ENCODE measurements at regions not wholly inside any gene's neighbourhood (a gene's known extent, or its start where the extent isn't known, plus 50 kb on each side); places are given as distances from the start of the nearest gene placed in this dataset.

DNA sequence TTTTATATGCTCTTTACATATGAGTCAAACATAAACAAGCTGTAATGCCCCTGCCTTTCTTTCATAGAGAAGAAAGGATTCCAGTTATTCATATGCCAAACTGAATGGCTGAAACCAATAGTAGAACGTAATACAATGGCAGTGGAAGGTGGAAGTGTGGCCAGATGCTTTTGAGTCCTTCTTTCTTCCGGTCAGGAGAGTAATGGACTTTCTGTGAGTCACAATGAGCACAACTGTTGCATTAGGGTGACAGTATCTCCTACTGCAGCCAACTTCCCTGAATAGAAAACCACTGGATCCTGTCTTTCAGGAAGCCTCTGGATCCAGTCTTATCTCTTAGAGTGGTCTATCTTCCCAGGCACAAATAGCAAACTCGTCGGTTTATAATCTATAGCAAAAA, 855.2 kb downstream of the MAT2B start:
- H2AFZ ChIP-seq (ENCODE audit: low read length) = no peak overlapping the region
- no peak overlapping the region for H3K4me2 ChIP-seq (ENCODE audit: low read length)
- ChIA-PET POLR2A (interaction anchor here (0.7 to 0.9 kb wide), 2 partner anchors 14 to 1403 kb away, joined by 5 read pairs; no protein-coding TSS in a partner anchor), CTCF (ENCODE audit: unreplicated experiment) (no interaction called here)
- no peaks in the 10 kb centered on the region for H3K4me1 ChIP-seq (ENCODE audit: insufficient read depth, low read length, poor library complexity, severe bottlenecking)
- H3K79me2 ChIP-seq (ENCODE audit: insufficient read depth, low read depth, low read length) = no peaks in the 10 kb centered on the region
- H3K9me3 ChIP-seq (ENCODE audit: low read length) = no peaks in the 10 kb centered on the region
- TF ChIP-seq EZH2phosphoT487 (IDR thresholded peaks at IDR 0.05; ENCODE audit: borderline replicate concordance, low read depth, low read length) = no peak
- TF ChIP-seq, protein P1, sequence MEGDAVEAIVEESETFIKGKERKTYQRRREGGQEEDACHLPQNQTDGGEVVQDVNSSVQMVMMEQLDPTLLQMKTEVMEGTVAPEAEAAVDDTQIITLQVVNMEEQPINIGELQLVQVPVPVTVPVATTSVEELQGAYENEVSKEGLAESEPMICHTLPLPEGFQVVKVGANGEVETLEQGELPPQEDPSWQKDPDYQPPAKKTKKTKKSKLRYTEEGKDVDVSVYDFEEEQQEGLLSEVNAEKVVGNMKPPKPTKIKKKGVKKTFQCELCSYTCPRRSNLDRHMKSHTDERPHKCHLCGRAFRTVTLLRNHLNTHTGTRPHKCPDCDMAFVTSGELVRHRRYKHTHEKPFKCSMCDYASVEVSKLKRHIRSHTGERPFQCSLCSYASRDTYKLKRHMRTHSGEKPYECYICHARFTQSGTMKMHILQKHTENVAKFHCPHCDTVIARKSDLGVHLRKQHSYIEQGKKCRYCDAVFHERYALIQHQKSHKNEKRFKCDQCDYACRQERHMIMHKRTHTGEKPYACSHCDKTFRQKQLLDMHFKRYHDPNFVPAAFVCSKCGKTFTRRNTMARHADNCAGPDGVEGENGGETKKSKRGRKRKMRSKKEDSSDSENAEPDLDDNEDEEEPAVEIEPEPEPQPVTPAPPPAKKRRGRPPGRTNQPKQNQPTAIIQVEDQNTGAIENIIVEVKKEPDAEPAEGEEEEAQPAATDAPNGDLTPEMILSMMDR (conservative IDR thresholded peaks at IDR 0.05; ENCODE audit: low read length) = no peak
- no peak overlapping the region for H3K4me3 ChIP-seq (ENCODE audit: low read depth, low read length, poor library complexity, severe bottlenecking)
- intact Hi-C loops (cut with micrococcal nuclease; ENCODE audit: unreplicated experiment) = no loop called here
- H3K36me3 ChIP-seq (ENCODE audit: insufficient read depth, low read length) = no peaks in the 10 kb centered on the region
- no peaks in the 10 kb centered on the region for H4K20me1 ChIP-seq (ENCODE audit: insufficient read depth, low read length)
- no peak overlapping the region for H3K27ac ChIP-seq (ENCODE audit: low read depth, low read length, poor library complexity, severe bottlenecking)
- no peaks in the 10 kb centered on the region for H3K9me2 ChIP-seq (ENCODE audit: insufficient read depth, low read length)
- DNase-seq (ENCODE audit: low spot score) = no peak
- no TSS peak for BruUV-seq (replicated peaks)

- TF ChIP-seq EZH2phosphoT487 (IDR thresholded peaks at IDR 0.05; ENCODE audit: borderline replicate concordance, low read depth, low read length) = no peak
- TF ChIP-seq, protein P1 (conservative IDR thresholded peaks at IDR 0.05; ENCODE audit: low read length) = no peak
- no peak overlapping the region for H3K4me2 ChIP-seq (ENCODE audit: low read length)
- no peaks in the 10 kb centered on the region for H3K4me1 ChIP-seq (ENCODE audit: insufficient read depth, low read length, poor library complexity, severe bottlenecking)
- H3K4me3 ChIP-seq (ENCODE audit: low read depth, low read length, poor library complexity, severe bottlenecking) = no peak overlapping the region
- H3K9me2 ChIP-seq (ENCODE audit: insufficient read depth, low read length) = no peaks in the 10 kb centered on the region
- ChIA-PET CTCF (ENCODE audit: unreplicated experiment) (no interaction called here), POLR2A (no interaction called here)
- DNase-seq (ENCODE audit: low spot score) = no peak
- intact Hi-C loops (cut with micrococcal nuclease; ENCODE audit: unreplicated experiment) = no loop called here
- H3K79me2 ChIP-seq (ENCODE audit: insufficient read depth, low read depth, low read length) = no peaks in the 10 kb centered on the region
- H3K27ac ChIP-seq (ENCODE audit: low read depth, low read length, poor library complexity, severe bottlenecking) = no peak overlapping the region
- H4K20me1 ChIP-seq (ENCODE audit: insufficient read depth, low read length) = no peaks in the 10 kb centered on the region
- BruUV-seq (replicated peaks) = no TSS peak
- H3K36me3 ChIP-seq (ENCODE audit: insufficient read depth, low read length) = no peaks in the 10 kb centered on the region
- no peaks in the 10 kb centered on the region for H3K9me3 ChIP-seq (ENCODE audit: low read length)
- H2AFZ ChIP-seq (ENCODE audit: low read length) = no peak overlapping the region
Observed at GRCh38 chr5:164361986-164362385, 856.6 kb downstream of the MAT2B start.

GRCh38 chr5:164362835-164363234, 857.4 kb downstream of the MAT2B start:
- H3K27ac ChIP-seq (ENCODE audit: low read depth, low read length, poor library complexity, severe bottlenecking) = no peak overlapping the region
- no peaks in the 10 kb centered on the region for H3K4me1 ChIP-seq (ENCODE audit: insufficient read depth, low read length, poor library complexity, severe bottlenecking)
- intact Hi-C loops (cut with micrococcal nuclease; ENCODE audit: unreplicated experiment) = no loop called here
- no peaks in the 10 kb centered on the region for H3K9me3 ChIP-seq (ENCODE audit: low read length)
- no peaks in the 10 kb centered on the region for H3K79me2 ChIP-seq (ENCODE audit: insufficient read depth, low read depth, low read length)
- DNase-seq (ENCODE audit: low spot score) = no peak
- no peaks in the 10 kb centered on the region for H3K9me2 ChIP-seq (ENCODE audit: insufficient read depth, low read length)
- TF ChIP-seq, protein P1 (conservative IDR thresholded peaks at IDR 0.05; ENCODE audit: low read length) = no peak
- TF ChIP-seq EZH2phosphoT487 (IDR thresholded peaks at IDR 0.05; ENCODE audit: borderline replicate concordance, low read depth, low read length) = no peak
- ChIA-PET CTCF (ENCODE audit: unreplicated experiment) (no interaction called here), POLR2A (no interaction called here)
- no TSS peak for BruUV-seq (replicated peaks)
- H3K36me3 ChIP-seq (ENCODE audit: insufficient read depth, low read length) = no peaks in the 10 kb centered on the region
- H3K4me3 ChIP-seq (ENCODE audit: low read depth, low read length, poor library complexity, severe bottlenecking) = no peak overlapping the region
- no peak overlapping the region for H3K4me2 ChIP-seq (ENCODE audit: low read length)
- no peaks in the 10 kb centered on the region for H4K20me1 ChIP-seq (ENCODE audit: insufficient read depth, low read length)
- no peak overlapping the region for H2AFZ ChIP-seq (ENCODE audit: low read length)
